GM18858 (cell line): ENCODE measurements at regions not wholly inside any gene's neighbourhood (a gene's known extent, or its start where the extent isn't known, plus 50 kb on each side); places are given as distances from the start of the nearest gene placed in this dataset.

ENCODE experiments used
- ATAC-seq: cut with Tn5 transposase; IDR thresholded peaks from one replicate; pipeline ENCODE4 v1.9.1; 2021; ENCODE audit not compliant: unreplicated experiment

DNA sequence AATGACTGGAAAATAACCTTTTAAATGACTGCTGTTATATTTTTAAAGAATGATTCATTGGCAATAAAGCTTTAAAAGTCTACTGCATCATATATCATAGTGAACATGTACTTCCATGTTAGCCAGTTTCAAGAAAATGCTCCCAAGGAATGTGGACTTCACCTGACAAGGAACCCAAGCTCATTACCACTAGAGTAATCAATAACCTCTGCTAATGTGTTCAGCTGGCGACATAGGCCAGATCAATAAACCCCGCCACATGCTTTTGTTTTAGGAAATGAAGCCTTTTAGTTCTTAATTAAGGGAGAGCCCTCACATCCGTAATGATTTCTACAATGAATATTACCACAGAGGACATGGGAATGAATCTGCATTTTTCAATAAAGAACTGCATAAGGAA lies 1219.9 kb upstream of the CNTN5 start:
- no peak for ATAC-seq

DNA sequence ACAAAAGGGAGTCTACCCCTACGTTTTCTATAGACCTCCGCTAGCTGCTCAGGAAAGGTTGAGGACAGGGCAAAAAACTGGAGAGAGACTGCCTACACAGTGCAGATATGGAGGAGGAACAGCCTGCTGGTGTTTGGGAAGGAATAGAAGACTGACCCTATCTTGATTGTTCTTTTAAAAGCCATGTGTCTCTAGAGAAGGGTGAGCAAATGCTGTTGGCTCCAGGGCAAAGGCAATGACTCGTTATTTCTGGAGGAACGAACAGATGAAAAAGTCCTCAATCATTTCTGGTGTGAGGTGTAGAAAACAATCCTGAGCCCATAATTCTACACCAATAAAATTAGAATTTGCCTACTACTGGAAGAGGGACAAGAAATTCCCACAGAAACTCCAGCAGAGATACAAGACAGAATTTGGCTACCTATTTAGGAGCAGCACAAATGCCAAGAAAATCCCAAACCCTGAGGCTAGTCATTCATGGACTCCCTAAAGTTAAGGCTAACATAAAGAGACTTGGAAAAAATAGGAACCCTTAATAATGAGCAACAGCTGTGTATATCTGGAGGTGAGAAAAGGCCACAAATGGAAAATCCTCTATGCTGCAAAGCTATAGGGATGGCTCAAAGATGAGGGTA lies 1206.3 kb upstream of the CNTN5 start:
- ATAC-seq: no peak

DNA sequence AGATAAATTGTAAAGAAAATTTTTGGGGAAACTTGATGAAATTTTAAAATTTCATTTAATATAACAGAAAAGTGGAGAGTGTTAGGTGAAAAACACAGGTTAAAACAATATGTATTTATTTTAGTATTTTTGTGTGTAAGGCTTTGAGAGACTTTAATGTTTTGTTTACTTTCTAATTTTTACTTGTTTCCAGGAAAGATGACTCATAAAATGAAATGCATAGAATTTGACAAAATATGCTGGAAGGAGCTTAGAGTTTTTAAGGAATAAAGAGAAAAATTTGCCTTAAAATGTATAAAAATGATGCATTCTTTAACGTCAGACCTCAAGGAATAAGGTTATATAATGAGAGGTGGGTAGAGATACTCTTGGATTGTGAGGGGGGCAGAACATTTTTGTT lies 1205.1 kb upstream of the CNTN5 start:
- no peak for ATAC-seq

DNA sequence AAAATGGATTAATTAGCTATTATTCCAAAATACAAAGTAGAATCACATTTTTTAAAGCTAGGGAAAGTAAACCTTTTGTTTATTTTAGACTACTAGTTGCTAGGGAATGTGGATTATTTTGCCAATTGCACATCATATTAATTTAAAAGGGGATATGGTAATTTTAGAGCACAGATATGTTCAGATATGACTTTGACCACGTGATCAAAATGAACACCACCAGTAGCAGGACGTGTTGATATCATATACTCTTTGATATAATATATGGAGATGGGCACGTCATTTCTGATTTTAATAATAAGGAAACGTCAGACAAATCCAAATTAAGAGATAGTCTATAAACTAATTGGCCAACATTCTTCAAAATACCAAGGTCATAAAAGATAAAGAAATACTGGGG lies 1188.3 kb upstream of the CNTN5 start:
- ATAC-seq: no peak

DNA sequence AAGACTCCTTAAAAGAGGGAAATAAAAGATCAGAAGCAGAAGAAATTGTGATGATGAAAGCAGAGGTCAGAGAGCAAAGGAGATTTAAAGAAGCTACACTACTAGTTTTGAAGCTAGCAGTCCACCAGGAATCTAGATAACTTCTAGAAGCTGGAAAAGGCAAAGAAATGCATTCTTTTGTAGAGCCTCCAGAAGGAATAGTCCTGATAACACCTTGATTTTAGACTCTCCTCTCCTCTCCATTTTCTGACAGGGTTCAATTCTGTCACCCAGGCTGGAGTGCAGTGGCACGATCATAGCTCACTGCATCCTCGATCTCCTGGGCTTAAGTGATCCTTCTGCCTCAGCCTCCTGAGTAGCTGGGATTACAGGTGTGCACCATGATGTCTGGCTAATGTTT lies 1187.3 kb upstream of the CNTN5 start:
- no peak for ATAC-seq

DNA sequence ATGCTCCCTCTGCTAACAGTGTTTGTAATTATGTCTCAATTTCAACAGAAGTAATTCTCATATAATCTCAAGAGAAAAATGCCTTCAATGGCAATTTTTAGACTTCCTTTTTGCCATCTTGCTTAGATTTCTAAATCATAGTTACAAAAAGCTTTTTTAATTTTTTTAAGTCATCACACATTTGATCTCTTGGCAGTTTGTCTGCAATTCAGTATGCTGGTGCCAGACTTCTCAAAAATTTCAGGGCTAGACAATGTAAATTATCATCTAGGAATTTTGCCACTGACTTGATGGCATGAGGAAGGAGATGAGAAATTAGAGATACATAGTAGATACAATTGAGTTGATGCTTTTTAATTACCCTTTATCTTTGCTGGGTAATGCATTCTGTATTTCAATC lies 1176.7 kb upstream of the CNTN5 start:
- no peak for ATAC-seq

DNA sequence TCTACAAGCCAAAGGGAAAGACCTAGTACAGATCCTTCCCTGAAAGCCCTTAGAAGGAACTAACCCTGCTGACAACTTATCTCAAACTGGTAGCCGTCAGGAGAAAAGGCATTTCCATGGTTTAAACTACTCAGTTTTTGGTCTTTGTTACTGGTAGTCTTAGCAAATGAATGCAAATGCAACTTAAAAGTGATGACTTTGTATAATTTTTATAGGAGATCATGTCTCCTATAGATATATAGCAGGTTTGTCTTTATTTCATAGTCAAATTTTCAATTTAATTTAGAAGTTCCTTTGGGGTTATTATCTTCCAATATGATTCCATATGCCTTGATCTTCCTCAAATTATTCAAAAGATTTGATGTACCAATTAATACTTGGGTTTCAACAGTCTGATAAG lies 1173.0 kb upstream of the CNTN5 start:
- ATAC-seq: no peak

DNA sequence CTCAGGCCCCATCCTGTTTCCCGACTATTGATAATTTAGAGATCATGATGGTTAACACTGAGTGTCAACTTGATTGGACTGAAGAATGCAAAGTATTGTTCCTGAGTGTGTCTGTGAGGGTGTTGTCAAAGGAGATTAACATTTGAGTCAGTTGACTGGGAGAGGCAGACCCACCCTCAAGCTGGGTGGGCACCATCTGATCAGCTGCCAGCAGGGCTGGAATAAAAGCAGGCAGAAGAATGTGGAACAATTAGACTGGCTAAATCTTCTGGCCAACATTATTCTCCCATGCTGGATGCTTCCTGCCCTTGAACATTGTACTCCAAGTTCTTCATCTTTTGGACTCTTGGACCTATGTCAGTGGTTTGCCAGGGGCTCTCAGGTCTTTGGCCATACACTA lies 1170.0 kb upstream of the CNTN5 start:
- ATAC-seq: no peak

DNA sequence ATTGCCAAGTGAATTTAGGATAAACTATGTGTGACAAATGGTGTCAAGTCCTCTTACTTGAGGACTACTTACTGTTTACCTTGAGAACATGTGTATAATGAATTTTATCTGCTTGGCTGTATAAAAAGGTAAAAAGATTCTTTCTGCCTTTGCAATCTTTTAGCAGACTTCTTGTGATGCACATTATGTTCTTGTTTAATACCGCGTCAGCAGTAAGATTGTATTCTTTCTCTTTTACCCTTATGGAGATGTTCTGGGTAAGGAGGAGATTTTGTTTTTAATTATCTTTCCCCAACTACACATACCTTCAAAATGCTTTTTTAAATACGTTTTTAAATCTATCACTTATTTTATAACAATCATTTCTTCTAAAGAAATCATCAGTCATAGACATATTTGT lies 1166.4 kb upstream of the CNTN5 start:
- ATAC-seq: no peak

DNA sequence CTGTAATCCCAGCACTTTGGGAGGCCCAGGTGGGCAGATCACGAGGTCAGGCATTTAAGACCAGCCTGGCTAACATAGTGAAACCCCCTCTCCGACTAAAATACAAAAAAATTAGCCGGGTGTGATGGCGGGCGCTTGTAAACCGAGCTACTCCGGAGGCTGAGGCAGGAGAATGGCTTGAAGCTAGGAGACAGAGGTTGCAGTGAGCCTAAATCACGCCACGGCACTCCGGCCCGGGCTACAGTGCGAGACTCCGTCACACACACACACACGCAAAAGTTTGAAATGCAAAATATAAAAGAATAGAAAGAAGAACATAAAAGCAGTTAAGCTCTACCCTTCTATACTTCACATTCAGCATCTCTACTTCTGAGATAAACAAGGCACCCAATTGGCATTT lies 1165.9 kb upstream of the CNTN5 start:
- ATAC-seq: no peak

DNA sequence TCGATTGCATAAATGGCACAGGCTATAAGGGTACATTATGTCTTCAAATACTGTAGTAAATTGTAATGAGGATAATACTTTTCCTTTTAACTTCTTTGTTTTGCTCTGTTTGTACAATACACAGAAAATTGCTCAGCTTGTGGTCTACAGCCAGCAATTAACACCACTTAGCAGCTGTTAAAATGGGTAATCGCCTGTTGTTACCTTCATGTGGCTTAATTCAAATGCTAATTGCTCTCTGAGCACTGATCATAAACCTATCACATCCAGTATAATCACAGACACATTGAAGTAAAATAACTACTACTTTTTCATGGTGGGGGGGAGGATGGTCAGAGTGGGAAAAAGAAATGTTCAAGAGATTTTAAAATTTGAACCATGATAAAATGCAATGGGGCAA lies 1164.1 kb upstream of the CNTN5 start:
- ATAC-seq: no peak

DNA sequence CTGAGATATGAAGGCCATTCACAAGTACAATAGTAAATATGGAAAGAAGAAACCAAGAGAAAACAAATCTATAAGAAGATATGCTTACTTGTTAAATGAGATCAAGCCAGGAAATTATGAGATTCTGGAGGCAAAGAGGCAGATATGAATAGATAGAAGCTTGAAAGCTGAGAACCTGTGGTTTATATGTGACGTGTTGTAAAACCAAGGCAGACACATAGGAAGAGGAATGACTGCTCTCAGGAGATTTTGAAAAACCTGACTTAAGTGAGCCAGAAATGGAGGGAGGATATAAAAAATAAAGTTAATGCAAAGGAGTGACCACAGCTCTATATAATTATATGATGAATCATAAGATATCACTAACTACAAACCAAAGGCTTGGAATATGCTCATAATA lies 1160.5 kb upstream of the CNTN5 start:
- no peak for ATAC-seq

DNA sequence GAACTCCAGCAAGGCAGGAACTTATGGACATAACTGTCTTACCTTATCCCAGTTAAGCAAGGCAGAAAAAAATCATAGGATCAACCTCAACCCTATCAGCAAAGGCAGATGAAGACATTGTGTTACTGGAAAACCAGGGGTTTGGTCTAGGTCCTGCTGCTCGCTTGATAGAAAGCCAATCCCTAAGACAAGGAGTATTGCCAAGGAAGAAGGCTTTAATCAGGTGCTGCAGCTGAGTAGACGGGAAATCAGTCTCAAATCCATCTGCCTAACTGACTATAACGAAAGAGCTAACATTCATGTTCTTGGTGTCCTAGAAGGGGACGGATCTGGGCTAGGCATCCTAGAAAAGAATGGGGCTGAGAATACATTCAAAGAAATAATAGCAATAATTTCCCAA lies 1158.7 kb upstream of the CNTN5 start:
- ATAC-seq: no peak

DNA sequence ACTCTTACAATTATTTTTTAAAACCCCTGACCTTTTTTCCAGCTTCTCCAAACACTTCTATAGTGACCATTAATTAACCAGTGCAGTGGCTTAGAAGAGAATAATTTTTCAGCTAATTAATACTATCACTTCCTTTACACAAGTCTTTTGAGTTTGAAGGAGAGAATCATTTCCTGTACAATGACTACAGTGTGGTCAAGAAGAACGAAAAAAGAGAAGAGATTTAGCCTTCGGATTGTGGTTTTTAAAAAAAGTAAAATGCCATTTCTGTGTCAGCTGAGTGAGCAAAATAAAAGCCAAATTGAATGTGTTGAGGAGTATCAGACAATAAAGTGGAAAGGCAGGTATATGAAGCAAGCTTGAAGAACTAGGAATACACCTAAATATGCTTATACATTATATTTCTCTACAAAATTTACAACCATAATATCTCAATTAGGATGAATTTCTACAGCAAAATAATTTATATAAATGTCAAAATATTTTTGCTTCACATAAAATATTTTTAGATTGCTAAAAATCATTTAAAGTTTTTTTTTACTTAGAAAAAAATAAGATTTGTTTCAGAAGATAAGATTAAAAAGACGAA lies 1155.2 kb upstream of the CNTN5 start:
- ATAC-seq: no peak

DNA sequence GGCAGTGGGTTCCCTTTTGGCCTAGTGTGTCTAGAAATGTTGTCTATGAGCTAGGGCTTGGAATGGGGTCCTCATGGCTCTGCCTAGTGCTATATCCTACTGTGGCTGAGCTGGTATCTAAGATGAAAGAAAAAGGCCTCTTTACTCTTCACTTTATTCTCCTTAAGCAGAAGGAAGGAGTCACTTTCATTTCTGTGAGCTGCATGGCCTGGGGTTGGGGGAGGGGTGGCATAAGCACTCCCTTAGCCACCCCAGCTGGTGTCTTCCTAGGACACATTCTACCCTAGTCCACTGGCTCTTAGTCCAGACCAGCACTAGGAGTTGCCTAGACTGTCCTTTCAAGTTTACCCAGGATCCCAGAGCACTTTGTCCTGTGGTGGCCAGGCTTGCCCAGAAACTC lies 1148.9 kb upstream of the CNTN5 start:
- no peak for ATAC-seq

DNA sequence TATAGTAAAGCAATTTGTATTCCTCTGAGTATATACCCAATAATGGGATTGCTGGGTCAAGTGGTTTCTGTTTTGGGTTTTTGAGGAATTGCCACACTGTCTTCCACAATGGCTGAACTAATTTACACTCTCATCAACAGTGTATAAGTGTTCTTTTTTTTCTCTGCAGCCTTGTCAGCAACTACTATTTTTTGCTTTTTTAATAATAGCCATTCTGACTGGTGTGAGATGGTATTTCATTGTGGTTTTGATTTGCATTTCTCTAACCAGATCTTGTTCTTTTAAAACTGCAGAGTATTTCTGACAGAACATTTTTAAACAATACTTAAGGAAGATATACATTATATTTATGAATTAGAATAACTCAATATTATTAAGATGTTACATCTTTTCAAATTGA lies 1140.5 kb upstream of the CNTN5 start:
- ATAC-seq: no peak

DNA sequence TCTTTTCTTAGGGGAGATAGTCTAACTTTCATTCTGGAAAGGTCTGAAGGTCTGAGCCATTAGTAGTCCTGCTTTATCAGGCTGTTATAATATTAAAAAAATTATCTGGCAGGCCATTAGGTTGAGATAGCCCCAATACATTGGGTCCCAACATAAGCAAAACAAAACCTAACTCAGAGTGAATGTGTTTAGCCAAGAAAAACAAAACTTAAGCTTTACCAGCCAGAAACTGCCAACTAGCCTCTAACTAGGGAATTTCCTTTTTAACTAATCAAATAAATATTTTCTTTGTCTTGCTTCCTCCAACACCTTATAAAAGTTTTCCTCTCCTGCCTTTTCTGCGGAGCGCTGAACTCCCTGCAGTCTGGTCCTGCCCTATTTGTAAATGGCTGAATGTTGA lies 1137.7 kb upstream of the CNTN5 start:
- ATAC-seq: no peak

DNA sequence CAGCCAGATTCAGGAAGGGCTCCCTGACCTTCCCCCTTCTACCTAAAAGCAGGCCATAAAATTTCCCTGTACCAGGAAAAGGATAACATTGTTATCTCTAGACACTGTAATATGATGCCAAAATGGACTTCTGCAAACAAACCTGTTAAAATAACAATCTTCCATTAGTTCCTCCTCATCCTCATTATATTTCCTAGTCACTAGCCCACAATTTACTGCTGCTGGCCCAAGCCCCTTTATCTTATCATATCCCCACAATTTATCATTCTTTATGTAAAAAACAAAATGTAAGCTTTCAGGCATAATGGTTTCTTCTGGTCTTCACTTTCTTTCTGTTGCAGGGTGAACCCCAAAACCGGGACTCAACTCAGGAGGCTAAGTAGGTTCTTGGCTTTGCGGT lies 1132.1 kb upstream of the CNTN5 start:
- ATAC-seq: no peak

DNA sequence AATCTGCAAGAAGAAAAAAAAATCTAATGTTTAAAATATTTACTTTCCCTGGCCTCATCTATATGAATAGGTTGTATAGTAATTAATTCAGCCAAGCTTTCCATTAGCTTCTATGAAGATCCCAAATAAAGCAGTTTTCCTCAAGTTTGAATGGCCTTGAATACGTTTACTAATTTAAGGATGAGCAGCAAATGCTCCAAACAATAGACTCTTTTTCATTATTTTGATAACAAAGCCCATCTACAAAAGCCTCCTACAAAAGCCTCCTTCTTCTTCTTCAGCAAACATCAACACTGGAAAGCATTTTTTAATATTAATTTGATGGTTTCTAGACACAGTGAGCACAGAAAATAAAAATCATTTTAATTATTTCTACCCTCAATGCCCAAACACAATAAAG lies 1130.3 kb upstream of the CNTN5 start:
- ATAC-seq: no peak

DNA sequence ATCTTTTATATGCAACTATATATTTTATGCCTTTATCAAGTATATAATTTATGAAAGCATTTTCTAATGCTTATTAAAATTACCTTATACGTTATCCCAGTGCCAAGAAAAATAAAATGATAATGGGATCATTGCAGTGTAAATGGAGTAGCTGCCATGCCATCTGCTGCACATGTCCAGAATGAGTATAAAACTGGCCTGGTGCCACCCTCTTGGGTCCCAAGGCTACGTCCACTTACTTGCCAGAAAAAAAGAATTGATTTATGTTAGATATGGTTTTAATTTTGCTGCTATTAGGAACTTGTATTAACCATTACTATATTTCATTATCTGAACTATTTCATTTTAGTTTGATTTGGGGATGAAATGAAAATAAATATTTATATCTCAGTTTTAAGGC lies 1127.1 kb upstream of the CNTN5 start:
- no peak for ATAC-seq

DNA sequence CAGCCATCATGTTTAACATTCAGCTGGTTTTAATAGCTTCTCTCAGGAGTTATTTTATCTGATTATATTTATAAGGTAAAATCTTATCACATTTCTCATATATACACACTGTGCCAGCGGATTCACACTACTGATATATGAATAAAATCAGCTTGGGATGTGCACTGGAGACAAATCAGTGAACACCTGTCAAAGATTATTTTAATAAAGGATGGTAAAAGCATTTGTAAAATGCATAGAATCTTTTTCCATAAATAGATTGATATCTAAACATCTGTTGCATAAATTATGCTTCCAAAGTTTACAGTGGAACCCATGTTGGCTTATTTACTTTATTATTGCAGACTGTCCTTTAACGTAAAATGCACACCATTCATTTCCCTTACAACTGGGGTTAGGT lies 1125.8 kb upstream of the CNTN5 start:
- ATAC-seq: no peak

DNA sequence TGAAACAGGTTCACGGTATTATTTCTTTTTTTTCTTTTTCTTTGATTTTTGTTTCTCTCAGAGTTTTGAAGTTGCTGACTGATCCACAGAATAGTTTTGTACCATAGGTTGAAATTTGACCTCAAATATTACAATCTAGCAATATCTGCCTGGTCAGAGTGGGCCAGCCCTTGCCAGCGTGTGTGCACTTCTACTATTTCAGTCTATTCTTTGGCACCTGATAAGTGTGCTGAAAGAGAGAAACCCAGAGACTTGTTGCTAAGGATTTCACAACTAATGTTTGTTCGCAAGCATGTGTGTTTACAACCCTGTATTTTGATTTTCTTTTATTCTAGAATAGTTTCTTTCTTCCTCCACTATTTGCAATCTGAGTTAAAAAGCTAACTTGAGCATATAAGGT lies 1125.2 kb upstream of the CNTN5 start:
- ATAC-seq: no peak

DNA sequence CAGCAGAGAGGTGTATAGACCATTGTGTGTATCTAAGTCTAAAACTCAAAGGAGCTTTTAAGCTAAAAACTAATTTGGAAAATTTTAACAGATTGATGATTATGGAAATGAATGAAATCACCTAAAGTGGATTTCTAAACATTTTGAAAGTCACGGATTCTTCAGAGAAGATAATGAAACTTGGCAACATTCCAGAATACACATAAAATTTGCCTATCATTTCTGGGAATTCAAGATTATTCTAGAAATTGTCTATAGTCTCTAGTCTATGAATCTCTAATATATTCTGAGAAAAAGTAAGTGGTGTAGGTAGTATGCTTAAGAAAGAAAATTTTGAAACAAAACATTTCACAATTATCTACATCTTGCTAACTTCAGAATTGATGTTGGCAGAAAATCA lies 1117.9 kb upstream of the CNTN5 start:
- no peak for ATAC-seq
